ENCODE measurements at regions not wholly inside any gene's neighbourhood (a gene's known extent, or its start where the extent isn't known, plus 50 kb on each side); places are given as distances from the start of the nearest gene placed in this dataset.
A peak's percentile ranks its signal among the peaks of the same experiment; 100 is the strongest.

GRCh38 chr21:38938343-38938742 lies 132.6 kb downstream of the ETS2 start:
- DNase-seq, result peak in 6 of 56 donors; percentile 17 to 42 (median 24)

GRCh38 chr21:38937844-38938243 lies 132.1 kb downstream of the ETS2 start:
- DNase-seq, result peak in 1 of 56 donors; percentile 13

- no peak for DNase-seq
Measured at GRCh38 chr21:38937286-38937790, 131.6 kb downstream of the ETS2 start.

GRCh38 chr21:38936240-38936639 lies 130.5 kb downstream of the ETS2 start:
- no peak for DNase-seq

GRCh38 chr21:38933731-38934130 lies 128.0 kb downstream of the ETS2 start:
- DNase-seq, result no peak

- no peak for DNase-seq
Measured at GRCh38 chr21:38931291-38931690, 125.6 kb downstream of the ETS2 start.

GRCh38 chr21:38930853-38931252 lies 125.1 kb downstream of the ETS2 start:
- DNase-seq, result peak in 3 of 56 donors; percentile 13 to 18 (median 13)

GRCh38 chr21:38930066-38930465 lies 124.3 kb downstream of the ETS2 start:
- DNase-seq, result no peak

GRCh38 chr21:38929652-38930051 lies 123.9 kb downstream of the ETS2 start:
- DNase-seq, result no peak

GRCh38 chr21:38929142-38929541 lies 123.4 kb downstream of the ETS2 start:
- DNase-seq, result no peak

GRCh38 chr21:38927776-38928175 lies 122.0 kb downstream of the ETS2 start:
- no peak for DNase-seq

GRCh38 chr21:38925923-38926322 lies 120.2 kb downstream of the ETS2 start:
- peak in 12 of 56 donors; percentile 8 to 40 (median 20) for DNase-seq

GRCh38 chr21:38925478-38925877 lies 119.7 kb downstream of the ETS2 start:
- DNase-seq, result no peak

GRCh38 chr21:38924954-38925353 lies 119.2 kb downstream of the ETS2 start:
- no peak for DNase-seq

- no peak for DNase-seq
Measured at GRCh38 chr21:38923429-38923828, 117.7 kb downstream of the ETS2 start.

GRCh38 chr21:38922474-38923235 lies 116.9 kb downstream of the ETS2 start:
- no peak for DNase-seq

GRCh38 chr21:38921511-38922251 lies 116.0 kb downstream of the ETS2 start:
- DNase-seq, result no peak

GRCh38 chr21:38920631-38921398 lies 115.1 kb downstream of the ETS2 start:
- no peak for DNase-seq

GRCh38 chr21:38918607-38919346 lies 113.0 kb downstream of the ETS2 start:
- DNase-seq, result no peak

GRCh38 chr21:38917043-38917774 lies 111.5 kb downstream of the ETS2 start:
- no peak for DNase-seq

Measured in amygdala (tissue), 56 donors.